ENCODE measurements at regions not wholly inside any gene's neighbourhood (a gene's known extent, or its start where the extent isn't known, plus 50 kb on each side); places are given as distances from the start of the nearest gene placed in this dataset.
A peak's percentile ranks its signal among the peaks of the same experiment; 100 is the strongest.

GRCh38 chr1:178637841-178638240, 87.2 kb upstream of the RALGPS2 start:
- Histone ChIP-seq H3K9me3 (no peaks in the 10 kb centered on the region), H3K27ac (no peak overlapping the region), H3K27me3 (no peaks in the 10 kb centered on the region), H3K36me3 (no peaks in the 10 kb centered on the region), H3K4me1 (no peaks in the 10 kb centered on the region), H3K4me3 (no peak overlapping the region)
- intact Hi-C loops (cut with DNase I) = no loop called here
- TF ChIP-seq CTCF (IDR thresholded peaks at IDR 0.05) = no peak
- ATAC-seq (no peak), DNase-seq (peak in 1 of 4 donors; percentile 72)

GRCh38 chr1:178639326-178639725, 85.7 kb upstream of the RALGPS2 start:
- ATAC-seq = no peak
- no peaks in the 10 kb centered on the region for H3K27me3 ChIP-seq
- intact Hi-C loops (cut with DNase I) = no loop called here
- H3K4me1 ChIP-seq = no peaks in the 10 kb centered on the region
- H3K36me3 ChIP-seq = no peaks in the 10 kb centered on the region
- TF ChIP-seq CTCF (IDR thresholded peaks at IDR 0.05) = no peak
- no peak overlapping the region for H3K27ac ChIP-seq
- no peak overlapping the region for H3K4me3 ChIP-seq
- H3K9me3 ChIP-seq = no peaks in the 10 kb centered on the region
- DNase-seq = no peak

GRCh38 chr1:178642282-178642681, 82.8 kb upstream of the RALGPS2 start:
- H3K36me3 ChIP-seq = no peaks in the 10 kb centered on the region
- no peaks in the 10 kb centered on the region for H3K9me3 ChIP-seq
- H3K27ac ChIP-seq = no peak overlapping the region
- intact Hi-C loops (cut with DNase I) = no loop called here
- no peaks in the 10 kb centered on the region for H3K27me3 ChIP-seq
- no peaks in the 10 kb centered on the region for H3K4me1 ChIP-seq
- H3K4me3 ChIP-seq = no peak overlapping the region
- DNase-seq (no peak), ATAC-seq (no peak)
- no peak for TF ChIP-seq CTCF (IDR thresholded peaks at IDR 0.05)

GRCh38 chr1:178643349-178643748, 81.7 kb upstream of the RALGPS2 start:
- ATAC-seq (no peak), DNase-seq (no peak)
- Histone ChIP-seq H3K27ac (no peak overlapping the region), H3K36me3 (no peaks in the 10 kb centered on the region), H3K27me3 (no peaks in the 10 kb centered on the region), H3K4me3 (no peak overlapping the region), H3K4me1 (no peaks in the 10 kb centered on the region), H3K9me3 (no peaks in the 10 kb centered on the region)
- TF ChIP-seq CTCF (IDR thresholded peaks at IDR 0.05) = no peak
- intact Hi-C loops (cut with DNase I) = no loop called here

GRCh38 chr1:178643831-178644230, 81.2 kb upstream of the RALGPS2 start:
- TF ChIP-seq CTCF (IDR thresholded peaks at IDR 0.05) = no peak
- intact Hi-C loops (cut with DNase I) = no loop called here
- no peak overlapping the region for H3K4me3 ChIP-seq
- H3K36me3 ChIP-seq = no peaks in the 10 kb centered on the region
- ATAC-seq = no peak
- no peaks in the 10 kb centered on the region for H3K9me3 ChIP-seq
- H3K4me1 ChIP-seq = no peaks in the 10 kb centered on the region
- no peaks in the 10 kb centered on the region for H3K27me3 ChIP-seq
- no peak for DNase-seq
- no peak overlapping the region for H3K27ac ChIP-seq

Data from left lung (tissue), 4 donors.